ENCODE measurements at regions not wholly inside any gene's neighbourhood (a gene's known extent, or its start where the extent isn't known, plus 50 kb on each side); places are given as distances from the start of the nearest gene placed in this dataset.

DNA sequence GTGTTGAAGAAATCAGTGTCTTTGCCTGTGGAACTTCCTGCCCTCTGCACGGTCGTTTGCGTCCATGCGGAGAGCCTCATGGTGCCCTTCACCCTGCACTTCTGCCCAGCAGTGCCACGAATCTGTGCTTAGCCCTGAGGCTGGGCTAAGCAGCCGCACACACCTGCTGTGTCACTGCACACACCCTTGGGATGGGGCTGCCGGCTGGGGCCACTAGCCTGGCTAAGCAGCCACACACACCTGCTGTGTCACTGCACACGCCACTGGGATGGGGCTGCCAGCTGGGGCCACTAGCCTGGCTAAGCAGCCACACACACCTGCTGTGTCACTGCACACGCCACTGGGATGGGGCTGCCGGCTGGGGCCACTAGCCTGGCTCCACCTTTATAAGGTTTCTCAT is 188.5 kb downstream of the KIF26A start:
- TF ChIP-seq, protein P1, sequence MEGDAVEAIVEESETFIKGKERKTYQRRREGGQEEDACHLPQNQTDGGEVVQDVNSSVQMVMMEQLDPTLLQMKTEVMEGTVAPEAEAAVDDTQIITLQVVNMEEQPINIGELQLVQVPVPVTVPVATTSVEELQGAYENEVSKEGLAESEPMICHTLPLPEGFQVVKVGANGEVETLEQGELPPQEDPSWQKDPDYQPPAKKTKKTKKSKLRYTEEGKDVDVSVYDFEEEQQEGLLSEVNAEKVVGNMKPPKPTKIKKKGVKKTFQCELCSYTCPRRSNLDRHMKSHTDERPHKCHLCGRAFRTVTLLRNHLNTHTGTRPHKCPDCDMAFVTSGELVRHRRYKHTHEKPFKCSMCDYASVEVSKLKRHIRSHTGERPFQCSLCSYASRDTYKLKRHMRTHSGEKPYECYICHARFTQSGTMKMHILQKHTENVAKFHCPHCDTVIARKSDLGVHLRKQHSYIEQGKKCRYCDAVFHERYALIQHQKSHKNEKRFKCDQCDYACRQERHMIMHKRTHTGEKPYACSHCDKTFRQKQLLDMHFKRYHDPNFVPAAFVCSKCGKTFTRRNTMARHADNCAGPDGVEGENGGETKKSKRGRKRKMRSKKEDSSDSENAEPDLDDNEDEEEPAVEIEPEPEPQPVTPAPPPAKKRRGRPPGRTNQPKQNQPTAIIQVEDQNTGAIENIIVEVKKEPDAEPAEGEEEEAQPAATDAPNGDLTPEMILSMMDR (IDR thresholded peaks at IDR 0.05) = no peak
- TF ChIP-seq ZFX (IDR thresholded peaks at IDR 0.05; ENCODE audit: borderline replicate concordance) = no peak

Data from 22Rv1 (cell line).